ENCODE measurements at regions not wholly inside any gene's neighbourhood (a gene's known extent, or its start where the extent isn't known, plus 50 kb on each side); places are given as distances from the start of the nearest gene placed in this dataset.

DNA sequence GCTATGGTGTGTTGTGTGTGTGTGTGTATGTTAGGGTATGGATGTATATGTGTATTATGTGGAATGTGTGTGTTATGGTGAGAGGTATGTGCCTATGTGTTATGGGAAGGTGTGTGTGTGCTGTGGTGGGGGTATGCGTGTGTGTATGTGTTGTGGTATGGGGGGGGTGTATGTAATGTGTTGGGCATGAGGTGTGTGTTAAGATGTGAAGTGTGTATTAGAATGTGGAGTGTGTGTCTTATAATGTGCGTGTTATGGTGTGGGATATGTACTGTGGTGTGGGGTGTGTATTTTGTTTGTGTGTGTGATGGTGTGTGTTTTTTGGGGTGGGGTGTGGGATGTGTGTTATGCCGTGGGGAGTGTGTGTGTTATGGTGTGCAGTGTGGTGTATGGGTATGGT is 242.5 kb downstream of the RHOU start:
- no peak for FAIRE-seq
- DNase-seq (ENCODE audit: insufficient read length, low spot score) = no peak
- TF ChIP-seq POLR2AphosphoS5 (IDR thresholded peaks at IDR 0.05; ENCODE audit: low read depth, low read length) = no peak
- no peak for TF ChIP-seq SPI1 (IDR thresholded peaks at IDR 0.05; ENCODE audit: low read depth, low read length)
- no peak for TF ChIP-seq TAF1 (IDR thresholded peaks at IDR 0.05; ENCODE audit: low read depth, low read length)
- no peak for TF ChIP-seq PAX5 (IDR thresholded peaks at IDR 0.05; ENCODE audit: insufficient read depth, low read length, severe bottlenecking)
- no peak for TF ChIP-seq POLR2A (IDR thresholded peaks at IDR 0.05; ENCODE audit: low read depth, low read length)
- TF ChIP-seq POU2F2 (IDR thresholded peaks at IDR 0.05; ENCODE audit: low read depth, low read length) = no peak

DNA sequence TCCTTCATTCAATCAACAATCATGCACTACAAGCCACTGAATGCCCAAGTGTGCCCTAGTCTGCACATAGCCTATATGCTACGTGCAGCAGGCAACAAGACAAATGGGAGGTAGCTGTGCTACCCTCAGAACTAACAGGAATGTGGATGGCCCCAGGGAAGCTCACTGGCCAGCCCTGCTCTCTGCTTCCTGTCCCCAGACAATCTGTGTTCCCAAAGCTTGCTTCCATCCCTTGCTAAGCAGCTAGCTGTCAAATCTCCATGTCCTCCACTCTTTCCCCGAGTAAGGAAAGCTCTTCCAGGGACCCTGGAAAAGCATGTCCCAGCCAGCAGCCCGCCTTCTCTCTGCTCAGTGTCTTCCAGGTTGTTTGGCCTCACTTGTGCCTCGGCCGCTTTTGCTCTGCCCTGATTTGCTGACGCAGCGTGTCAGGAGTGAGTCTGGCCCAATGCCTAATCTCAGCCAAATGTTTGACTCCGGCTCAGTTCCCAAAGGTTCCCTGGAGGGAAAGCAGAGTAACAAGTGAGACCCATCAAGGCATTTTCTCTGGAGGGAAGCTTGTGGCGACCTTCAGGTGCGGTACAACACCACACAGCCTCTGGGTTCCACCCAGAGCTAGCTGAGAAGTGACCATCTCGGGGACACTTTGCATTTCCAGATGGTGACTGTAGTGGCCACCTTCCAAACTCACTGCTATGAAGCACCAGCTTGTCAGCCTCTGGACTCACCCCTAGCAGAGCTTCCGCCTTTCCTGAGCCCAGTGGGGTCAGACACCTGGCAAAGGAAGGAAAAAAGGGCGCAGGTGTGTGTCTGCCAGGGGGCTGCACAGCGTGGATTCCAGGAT is 243.4 kb downstream of the RHOU start:
- DNase-seq (ENCODE audit: insufficient read length, low spot score) (no peak), FAIRE-seq (no peak)
- TF ChIP-seq POLR2A (IDR thresholded peaks at IDR 0.05; ENCODE audit: low read depth, low read length) (no peak), PAX5 (IDR thresholded peaks at IDR 0.05; ENCODE audit: insufficient read depth, low read length, severe bottlenecking) (no peak), SPI1 (IDR thresholded peaks at IDR 0.05; ENCODE audit: low read depth, low read length) (no peak), POU2F2 (IDR thresholded peaks at IDR 0.05; ENCODE audit: low read depth, low read length) (no peak), POLR2AphosphoS5 (IDR thresholded peaks at IDR 0.05; ENCODE audit: low read depth, low read length) (no peak), TAF1 (IDR thresholded peaks at IDR 0.05; ENCODE audit: low read depth, low read length) (no peak)

DNA sequence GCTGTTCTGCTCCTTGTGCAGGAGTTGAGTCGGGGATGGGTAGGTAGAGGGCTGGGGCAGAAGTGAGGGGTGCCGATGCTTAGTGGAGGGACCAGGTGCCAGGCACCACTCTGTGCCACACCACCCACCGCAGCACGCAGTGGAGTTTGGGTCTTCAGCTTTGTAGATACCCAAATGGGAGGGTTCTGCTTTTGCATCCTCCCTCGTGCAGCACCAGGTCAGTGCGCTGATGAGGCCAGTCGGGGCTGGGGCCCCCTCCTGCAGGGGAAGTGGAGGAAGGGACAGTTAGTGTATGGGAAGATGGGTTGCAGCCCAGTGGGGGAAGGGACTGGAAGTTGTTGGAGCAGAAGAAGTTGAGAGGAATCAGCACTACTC is 244.0 kb downstream of the RHOU start:
- TF ChIP-seq POU2F2 (IDR thresholded peaks at IDR 0.05; ENCODE audit: low read depth, low read length) = no peak
- TF ChIP-seq SPI1 (IDR thresholded peaks at IDR 0.05; ENCODE audit: low read depth, low read length) = no peak
- DNase-seq (ENCODE audit: insufficient read length, low spot score) (no peak), FAIRE-seq (no peak)

- FAIRE-seq = no peak
- no peak for DNase-seq (ENCODE audit: insufficient read length, low spot score)
- TF ChIP-seq SPI1 (IDR thresholded peaks at IDR 0.05; ENCODE audit: low read depth, low read length) = no peak
- no peak for TF ChIP-seq PAX5 (IDR thresholded peaks at IDR 0.05; ENCODE audit: insufficient read depth, low read length, severe bottlenecking)
- no peak for TF ChIP-seq TAF1 (IDR thresholded peaks at IDR 0.05; ENCODE audit: low read depth, low read length)
- TF ChIP-seq POU2F2 (IDR thresholded peaks at IDR 0.05; ENCODE audit: low read depth, low read length) = no peak
- no peak for TF ChIP-seq POLR2AphosphoS5 (IDR thresholded peaks at IDR 0.05; ENCODE audit: low read depth, low read length)
- no peak for TF ChIP-seq POLR2A (IDR thresholded peaks at IDR 0.05; ENCODE audit: low read depth, low read length)
These were observed 244.5 kb downstream of the RHOU start for GRCh38 chr1:228979774-228980173.

DNA sequence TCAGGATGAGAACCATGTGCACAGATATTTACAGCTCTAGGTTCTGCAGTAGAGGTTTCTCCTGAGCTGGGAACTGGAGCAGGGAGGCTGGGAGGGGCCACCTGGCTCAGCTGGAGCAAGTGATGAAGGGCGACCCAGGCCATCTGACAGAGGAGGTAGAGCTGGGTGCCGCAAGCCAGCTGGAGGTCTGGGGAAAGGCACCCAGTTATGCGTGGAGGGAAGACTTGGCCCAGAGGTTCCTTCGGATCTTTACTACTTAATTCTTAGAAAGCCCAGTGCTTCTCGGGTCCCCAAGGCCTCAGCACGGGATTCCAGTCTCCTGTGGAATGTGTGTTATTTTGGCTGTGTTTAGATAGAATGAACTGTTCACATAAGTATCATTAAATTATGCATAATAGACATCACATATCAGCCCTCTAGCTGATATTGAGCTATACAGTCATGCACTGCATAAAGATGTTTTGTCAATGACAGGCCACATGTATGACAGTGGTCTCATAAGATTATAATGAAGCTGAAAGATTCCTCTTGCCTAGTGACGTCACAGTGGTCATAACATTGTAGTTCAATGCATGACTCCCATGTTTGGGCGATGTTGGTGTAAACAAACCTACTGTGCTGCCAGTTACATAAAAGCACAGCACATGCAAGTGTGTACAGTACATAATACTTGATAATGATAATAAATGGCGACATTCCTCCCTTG is 245.1 kb downstream of the RHOU start:
- DNase-seq (ENCODE audit: insufficient read length, low spot score) = no peak
- TF ChIP-seq TAF1 (IDR thresholded peaks at IDR 0.05; ENCODE audit: low read depth, low read length) (no peak), SPI1 (IDR thresholded peaks at IDR 0.05; ENCODE audit: low read depth, low read length) (no peak), POU2F2 (IDR thresholded peaks at IDR 0.05; ENCODE audit: low read depth, low read length) (no peak), PAX5 (IDR thresholded peaks at IDR 0.05; ENCODE audit: insufficient read depth, low read length, severe bottlenecking) (no peak), POLR2AphosphoS5 (IDR thresholded peaks at IDR 0.05; ENCODE audit: low read depth, low read length) (no peak), POLR2A (IDR thresholded peaks at IDR 0.05; ENCODE audit: low read depth, low read length) (no peak)
- FAIRE-seq = no peak

DNA sequence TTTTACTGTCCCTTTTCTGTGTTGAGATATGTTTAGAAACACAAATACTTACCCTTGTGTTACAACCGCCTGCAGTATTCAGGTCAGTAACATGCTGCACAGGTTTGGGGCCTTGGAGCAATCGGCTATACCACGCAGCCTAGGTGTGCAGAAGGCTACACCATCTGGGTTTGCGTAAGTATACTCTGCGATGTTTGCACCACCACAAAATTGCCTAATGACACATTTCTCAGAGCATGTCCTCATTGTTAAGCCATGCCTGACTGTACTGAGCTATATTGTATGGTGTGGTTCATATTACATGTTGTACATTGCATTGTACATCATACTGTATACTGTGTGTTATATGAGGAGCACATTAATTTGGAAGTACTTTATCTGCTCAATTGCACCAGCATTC is 247.4 kb downstream of the RHOU start:
- peak; percentile 13 for FAIRE-seq
- no peak for DNase-seq (ENCODE audit: insufficient read length, low spot score)
- TF ChIP-seq POLR2AphosphoS5 (IDR thresholded peaks at IDR 0.05; ENCODE audit: low read depth, low read length) (no peak), POLR2A (IDR thresholded peaks at IDR 0.05; ENCODE audit: low read depth, low read length) (no peak), TAF1 (IDR thresholded peaks at IDR 0.05; ENCODE audit: low read depth, low read length) (no peak), SPI1 (IDR thresholded peaks at IDR 0.05; ENCODE audit: low read depth, low read length) (no peak), PAX5 (IDR thresholded peaks at IDR 0.05; ENCODE audit: insufficient read depth, low read length, severe bottlenecking) (no peak), POU2F2 (IDR thresholded peaks at IDR 0.05; ENCODE audit: low read depth, low read length) (no peak)

GRCh38 chr1:228983231-228983660 is 248.0 kb downstream of the RHOU start:
- FAIRE-seq = no peak
- TF ChIP-seq POLR2AphosphoS5 (IDR thresholded peaks at IDR 0.05; ENCODE audit: low read depth, low read length) (no peak), PAX5 (IDR thresholded peaks at IDR 0.05; ENCODE audit: insufficient read depth, low read length, severe bottlenecking) (no peak), POU2F2 (IDR thresholded peaks at IDR 0.05; ENCODE audit: low read depth, low read length) (no peak), POLR2A (IDR thresholded peaks at IDR 0.05; ENCODE audit: low read depth, low read length) (no peak), SPI1 (IDR thresholded peaks at IDR 0.05; ENCODE audit: low read depth, low read length) (no peak), TAF1 (IDR thresholded peaks at IDR 0.05; ENCODE audit: low read depth, low read length) (no peak)
- DNase-seq (ENCODE audit: insufficient read length, low spot score) = no peak

DNA sequence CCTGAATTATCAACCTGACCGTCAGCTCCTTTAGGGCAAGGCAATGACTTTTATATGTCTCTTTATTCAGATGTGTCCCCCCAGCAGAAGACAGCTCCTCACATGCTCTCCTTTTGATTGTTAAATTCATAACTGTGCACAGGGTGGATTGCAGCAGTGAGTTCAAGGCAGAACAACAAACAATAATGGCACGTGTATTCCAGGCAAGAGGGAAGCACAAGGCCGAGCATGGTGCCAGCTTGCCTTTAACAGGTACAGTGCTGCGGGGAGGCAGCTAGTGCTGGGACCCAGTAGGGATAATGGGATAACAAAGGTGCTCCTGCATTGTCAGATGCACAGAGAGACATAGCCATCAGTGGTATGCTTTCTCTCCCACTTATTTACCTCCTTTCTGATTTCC is 248.4 kb downstream of the RHOU start:
- TF ChIP-seq TAF1 (IDR thresholded peaks at IDR 0.05; ENCODE audit: low read depth, low read length) = no peak
- no peak for TF ChIP-seq POLR2AphosphoS5 (IDR thresholded peaks at IDR 0.05; ENCODE audit: low read depth, low read length)
- no peak for TF ChIP-seq POLR2A (IDR thresholded peaks at IDR 0.05; ENCODE audit: low read depth, low read length)
- TF ChIP-seq SPI1 (IDR thresholded peaks at IDR 0.05; ENCODE audit: low read depth, low read length) = no peak
- no peak for TF ChIP-seq PAX5 (IDR thresholded peaks at IDR 0.05; ENCODE audit: insufficient read depth, low read length, severe bottlenecking)
- no peak for TF ChIP-seq POU2F2 (IDR thresholded peaks at IDR 0.05; ENCODE audit: low read depth, low read length)
- FAIRE-seq (no peak), DNase-seq (ENCODE audit: insufficient read length, low spot score) (no peak)

DNA sequence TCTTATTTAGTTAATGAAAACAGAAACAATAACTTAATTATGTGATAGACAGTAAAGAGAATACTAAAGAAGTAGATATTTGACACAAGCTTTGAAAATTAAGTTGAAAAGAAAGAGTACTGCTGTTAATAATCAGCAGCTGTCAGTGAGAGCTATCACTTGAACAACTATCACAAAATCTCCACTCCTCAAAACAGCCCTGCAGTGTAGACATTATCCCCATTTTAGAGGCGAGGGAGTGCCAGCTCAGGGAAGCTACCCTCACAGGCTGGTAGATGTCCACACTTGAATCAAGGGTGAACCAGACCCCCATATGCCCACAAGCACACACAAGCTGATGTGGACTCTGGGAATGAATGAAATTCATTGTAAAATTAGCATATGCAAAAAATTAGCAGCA is 248.8 kb downstream of the RHOU start:
- DNase-seq (ENCODE audit: insufficient read length, low spot score) (no peak), FAIRE-seq (no peak)
- TF ChIP-seq POLR2A (IDR thresholded peaks at IDR 0.05; ENCODE audit: low read depth, low read length) = no peak
- no peak for TF ChIP-seq PAX5 (IDR thresholded peaks at IDR 0.05; ENCODE audit: insufficient read depth, low read length, severe bottlenecking)
- no peak for TF ChIP-seq POLR2AphosphoS5 (IDR thresholded peaks at IDR 0.05; ENCODE audit: low read depth, low read length)
- no peak for TF ChIP-seq SPI1 (IDR thresholded peaks at IDR 0.05; ENCODE audit: low read depth, low read length)
- TF ChIP-seq POU2F2 (IDR thresholded peaks at IDR 0.05; ENCODE audit: low read depth, low read length) = no peak
- no peak for TF ChIP-seq TAF1 (IDR thresholded peaks at IDR 0.05; ENCODE audit: low read depth, low read length)

Measured in GM12891 (cell line).